HG03460 (cell line): ENCODE measurements at regions not wholly inside any gene's neighbourhood (a gene's known extent, or its start where the extent isn't known, plus 50 kb on each side); places are given as distances from the start of the nearest gene placed in this dataset.
"Not testable (repeated sequence)": the region's sequence is repeated elsewhere in the genome, so short reads cannot be mapped to it uniquely, and the experiment has no call there.

Source experiments
- ATAC-seq: cut with Tn5 transposase; IDR thresholded peaks from one replicate; pipeline ENCODE4 v1.9.1; 2021; ENCODE audit not compliant: unreplicated experiment

DNA sequence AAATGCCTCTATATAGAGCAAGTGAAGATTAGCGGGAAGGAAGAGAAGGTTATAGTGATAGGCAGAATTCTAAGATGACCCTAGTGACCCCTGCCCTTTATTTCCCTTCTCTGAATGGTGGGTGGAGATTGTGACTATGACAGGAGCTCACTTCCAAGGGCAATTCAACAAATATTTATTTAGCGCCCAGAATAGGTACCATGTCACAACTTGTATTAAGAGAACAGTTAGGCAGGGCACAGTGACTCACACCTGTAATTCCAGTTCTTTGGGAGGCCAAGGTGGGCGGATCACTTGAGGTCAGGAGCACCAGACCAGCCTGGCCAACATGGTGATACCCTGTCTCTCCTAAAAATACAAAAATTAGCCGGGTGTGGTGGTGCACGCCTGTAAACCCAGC, 236.0 kb upstream of the POGK start:
- no peak for ATAC-seq

DNA sequence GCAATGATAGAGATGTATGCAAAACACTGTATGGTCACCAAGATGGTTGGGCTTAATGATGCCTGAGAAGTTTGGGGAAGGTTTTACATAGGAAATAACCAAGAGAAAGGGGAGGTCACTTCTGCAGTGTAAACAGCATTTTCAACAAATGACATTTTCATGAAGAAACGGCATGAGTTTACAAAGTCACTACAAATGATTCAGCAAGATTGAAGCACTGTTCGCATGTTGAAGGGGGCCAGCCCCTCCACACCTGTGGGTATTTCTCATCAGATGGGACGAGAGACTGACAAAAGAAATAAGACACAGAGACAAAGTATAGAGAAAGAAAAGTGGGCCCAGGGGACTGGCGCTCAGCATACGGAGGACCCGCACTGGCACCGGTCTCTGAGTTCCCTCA, 234.1 kb upstream of the POGK start:
- ATAC-seq: no peak

DNA sequence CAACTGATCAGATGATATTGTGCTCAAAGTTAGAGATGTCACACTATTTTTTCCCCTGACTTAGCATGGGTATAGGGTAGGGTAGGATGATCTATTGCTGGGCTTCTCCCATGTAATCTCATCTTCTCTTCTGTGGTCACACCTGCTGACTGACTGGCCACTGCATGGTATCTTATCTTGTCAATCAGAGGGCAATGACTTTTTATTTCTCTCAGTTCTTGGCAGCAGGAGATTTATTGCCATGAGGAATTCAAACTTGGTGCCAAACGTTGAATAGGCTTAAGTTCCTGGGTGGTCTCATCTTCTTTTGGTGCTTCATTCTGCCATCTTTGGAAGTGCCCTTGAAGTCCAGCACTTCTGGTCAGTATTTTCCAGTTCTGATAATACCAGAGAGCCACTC, 226.4 kb upstream of the POGK start:
- no peak for ATAC-seq

DNA sequence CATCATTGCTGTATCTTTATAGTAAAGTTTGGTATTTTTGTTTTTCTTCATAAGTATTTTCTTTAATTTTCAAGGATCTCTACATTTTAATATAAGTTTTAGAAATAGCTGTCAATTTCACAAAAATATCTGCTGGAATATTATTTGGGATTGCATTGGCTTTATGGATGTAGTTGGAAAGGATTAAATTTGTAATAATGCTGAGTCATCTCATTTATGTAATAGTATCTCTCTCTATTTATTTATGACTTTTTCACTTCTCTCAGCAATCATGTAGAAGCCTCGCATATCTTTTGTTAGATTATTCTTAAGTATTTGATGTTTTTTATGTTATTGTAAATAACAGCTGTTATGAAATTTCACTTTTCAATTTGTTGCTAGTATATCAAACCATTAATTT, 223.1 kb upstream of the POGK start:
- no peak for ATAC-seq

DNA sequence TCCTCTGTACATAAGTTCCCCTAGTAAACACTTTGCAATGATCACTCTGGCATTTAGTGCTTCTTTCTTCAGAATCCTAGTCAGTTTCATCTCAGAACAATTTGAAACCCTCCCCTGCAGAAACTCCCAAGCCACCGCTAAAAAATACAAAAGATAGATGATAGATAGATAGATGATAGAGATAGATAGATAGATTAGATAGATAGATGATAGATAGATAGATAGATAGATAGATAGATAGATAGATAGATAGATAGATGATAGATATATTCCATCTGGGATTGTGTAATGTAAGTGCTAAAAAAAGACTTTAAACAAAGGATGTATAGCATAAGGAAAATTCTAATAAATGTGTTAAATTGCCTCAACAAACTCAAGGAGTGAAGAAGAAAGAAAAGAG, 212.6 kb upstream of the POGK start:
- no peak for ATAC-seq

- no peak for ATAC-seq
Measured at GRCh38 chr1:166627558-166627957, 211.7 kb upstream of the POGK start.

GRCh38 chr1:166628259-166628658, 211.0 kb upstream of the POGK start:
- ATAC-seq: no peak

DNA sequence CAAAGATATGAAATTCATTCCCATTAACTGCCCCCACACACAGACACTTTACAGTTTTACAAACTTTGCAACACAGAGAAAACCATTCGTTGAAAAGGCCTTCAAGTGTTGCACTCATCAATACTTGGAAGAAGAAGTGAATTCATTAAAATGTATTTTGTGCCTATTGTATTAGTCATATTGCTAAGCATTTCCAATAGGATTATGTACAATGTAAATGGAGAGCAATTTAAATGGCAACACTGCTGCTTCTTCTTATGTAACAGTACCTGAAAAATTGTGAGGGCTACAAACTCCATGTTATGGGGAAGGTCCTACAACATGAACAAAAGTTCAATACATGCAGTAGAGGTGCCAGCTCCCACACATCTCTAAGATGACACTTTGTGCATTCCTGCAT, 209.3 kb upstream of the POGK start:
- no peak for ATAC-seq

DNA sequence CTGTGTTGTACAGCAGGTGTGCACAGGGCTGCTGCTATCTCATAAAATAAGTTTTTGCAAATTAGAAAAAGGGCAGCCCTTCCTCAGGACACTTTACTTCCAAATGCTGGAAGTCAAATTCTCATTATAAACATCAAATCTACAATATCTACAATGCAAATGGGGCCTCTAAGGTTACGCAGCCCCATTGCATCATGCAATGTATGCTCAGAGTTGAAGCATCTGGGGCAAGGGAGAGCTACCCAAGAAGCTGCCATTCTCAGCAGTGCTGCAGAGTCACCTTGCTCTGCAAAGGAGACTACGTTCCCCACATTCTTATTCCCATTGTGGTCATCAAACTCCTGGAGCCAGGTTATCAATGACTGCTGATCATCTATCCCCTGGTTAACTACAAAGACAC, 208.9 kb upstream of the POGK start:
- ATAC-seq: no peak

DNA sequence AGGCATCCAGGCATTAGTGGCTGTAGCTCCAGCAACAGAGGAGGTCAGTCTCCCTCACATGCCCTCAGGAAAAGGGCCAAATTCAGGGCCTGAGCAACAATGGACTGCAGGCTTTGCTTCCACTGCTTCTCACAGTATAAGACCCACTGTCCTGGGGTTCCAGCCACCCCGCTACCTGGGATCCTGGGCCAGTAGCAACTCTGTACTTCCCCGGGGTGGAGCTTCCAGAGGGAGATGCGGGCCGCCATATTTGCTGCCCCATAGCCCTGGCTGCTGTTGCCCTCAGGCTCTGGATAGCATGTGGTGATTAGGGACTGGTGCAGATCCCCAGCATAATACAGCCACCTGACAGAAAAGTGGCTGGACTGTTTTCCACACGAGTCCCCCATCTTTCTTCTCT, 201.1 kb upstream of the POGK start:
- no peak for ATAC-seq

DNA sequence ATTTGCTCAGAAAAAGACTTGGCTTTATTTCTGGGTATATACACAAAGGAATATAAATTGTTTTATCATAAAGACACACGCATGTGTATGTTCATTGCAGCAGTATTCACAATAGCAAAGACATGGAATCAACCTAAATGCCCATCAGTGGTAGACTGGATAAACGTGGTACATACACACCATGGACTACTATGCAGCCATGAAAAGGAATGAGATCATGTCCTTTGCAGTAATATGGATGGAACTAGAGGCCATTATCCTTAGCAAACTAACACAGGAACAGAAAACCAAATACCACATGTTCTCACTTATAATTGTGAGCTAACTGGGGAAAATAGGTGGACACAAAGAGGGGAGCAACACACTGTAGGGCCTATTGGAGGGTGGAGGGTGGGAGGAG, 182.0 kb upstream of the POGK start:
- not testable (repeated sequence) for ATAC-seq

GRCh38 chr1:166666790-166667189, 172.5 kb upstream of the POGK start:
- not testable (repeated sequence) for ATAC-seq

- ATAC-seq: not testable (repeated sequence)
Measured at GRCh38 chr1:166667600-166667999, 171.7 kb upstream of the POGK start.

- no peak for ATAC-seq
Measured at GRCh38 chr1:166671627-166672026, 167.6 kb upstream of the POGK start.

- ATAC-seq: no peak
Measured at GRCh38 chr1:166673722-166674121, 165.6 kb upstream of the POGK start.

DNA sequence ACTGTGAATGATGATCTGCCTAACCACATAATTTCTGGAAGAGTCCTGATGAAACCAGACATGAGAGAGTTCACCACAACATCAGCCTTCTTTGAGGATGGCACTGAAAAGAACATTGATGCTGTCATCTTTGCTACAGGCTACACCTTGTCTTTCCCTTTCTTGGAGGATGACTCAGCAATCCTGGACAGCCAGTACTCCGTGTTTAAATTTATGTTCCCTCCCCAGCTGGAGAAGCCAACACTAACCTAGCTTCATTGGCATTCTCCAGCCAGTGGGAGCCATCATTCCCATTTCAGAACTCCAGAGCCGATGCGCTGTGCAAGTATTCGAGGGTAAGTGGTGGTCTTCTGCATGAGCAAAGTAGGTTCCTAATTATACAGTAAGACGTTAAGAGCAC, 164.1 kb upstream of the POGK start:
- ATAC-seq: no peak

DNA sequence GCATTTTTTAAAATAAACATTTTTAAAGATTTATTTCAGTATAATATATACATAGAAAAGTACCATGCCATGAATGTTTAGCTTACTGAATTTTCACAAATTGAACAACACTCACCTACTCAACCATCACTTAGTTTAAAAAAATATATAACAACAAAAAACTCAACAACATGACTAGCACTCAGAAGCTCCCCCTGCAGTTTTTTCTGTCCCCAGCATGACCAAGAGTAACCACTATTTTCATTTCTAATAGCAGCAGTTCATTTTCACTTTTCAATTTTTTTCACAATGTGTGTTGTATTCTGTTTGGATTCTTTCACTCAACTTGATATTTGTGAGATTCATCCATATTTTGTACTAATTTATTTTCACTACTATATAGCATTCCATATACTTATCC, 162.3 kb upstream of the POGK start:
- no peak for ATAC-seq

DNA sequence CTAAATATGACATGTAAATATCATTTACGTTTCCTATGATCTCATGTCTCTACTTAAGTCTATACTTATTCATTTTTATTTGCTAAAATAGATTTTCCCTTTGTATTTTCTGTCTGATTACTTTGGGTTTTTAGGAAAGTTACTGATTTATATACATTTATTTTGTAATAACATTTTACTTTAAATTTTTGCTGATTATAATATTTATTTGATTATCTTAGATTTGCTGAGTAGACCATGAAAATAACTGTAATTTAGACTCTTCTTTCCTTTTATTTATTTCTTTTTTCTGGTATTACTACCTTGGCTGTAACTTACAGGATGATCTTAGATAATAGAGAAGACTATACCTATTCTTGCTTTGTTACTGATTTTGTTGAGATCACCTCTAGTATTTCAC, 159.9 kb upstream of the POGK start:
- no peak for ATAC-seq

DNA sequence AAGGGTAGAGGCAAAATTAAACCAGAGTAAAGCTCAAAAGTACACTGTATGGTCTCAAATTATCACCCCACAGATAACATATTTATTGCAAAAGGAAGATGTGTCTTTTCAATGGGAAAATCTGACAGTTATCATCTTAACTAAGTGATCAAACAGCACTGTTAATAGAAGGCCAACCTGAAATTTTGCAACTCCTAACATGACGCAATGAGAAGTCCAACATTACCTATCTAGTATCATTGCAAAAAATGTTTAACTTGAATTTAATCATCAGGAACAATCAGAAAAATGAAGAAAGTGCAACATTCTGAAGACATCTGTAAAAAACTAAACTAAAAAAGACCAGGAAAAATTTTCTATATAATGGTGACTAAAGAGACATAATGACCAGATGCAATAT, 156.7 kb upstream of the POGK start:
- ATAC-seq: no peak

DNA sequence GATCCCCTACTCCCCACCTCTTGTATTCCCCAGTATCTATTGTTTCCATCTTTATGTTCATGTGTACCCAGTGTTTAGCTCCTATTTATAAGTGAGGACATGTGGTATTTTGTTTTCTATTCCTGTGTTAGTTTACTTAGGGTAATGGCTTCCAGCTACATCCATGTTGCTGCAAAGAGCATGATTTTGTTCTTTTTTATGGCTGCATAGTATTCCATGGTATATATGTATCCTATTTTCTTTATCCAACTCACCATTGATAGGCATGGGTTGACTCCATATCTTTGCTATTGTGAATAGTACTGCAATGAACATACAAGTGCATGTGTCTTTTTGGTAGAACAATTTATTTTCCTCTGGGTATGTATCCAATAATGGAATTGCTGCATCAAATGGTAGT, 154.6 kb upstream of the POGK start:
- not testable (repeated sequence) for ATAC-seq

GRCh38 chr1:166685200-166685599, 154.1 kb upstream of the POGK start:
- ATAC-seq: no peak

DNA sequence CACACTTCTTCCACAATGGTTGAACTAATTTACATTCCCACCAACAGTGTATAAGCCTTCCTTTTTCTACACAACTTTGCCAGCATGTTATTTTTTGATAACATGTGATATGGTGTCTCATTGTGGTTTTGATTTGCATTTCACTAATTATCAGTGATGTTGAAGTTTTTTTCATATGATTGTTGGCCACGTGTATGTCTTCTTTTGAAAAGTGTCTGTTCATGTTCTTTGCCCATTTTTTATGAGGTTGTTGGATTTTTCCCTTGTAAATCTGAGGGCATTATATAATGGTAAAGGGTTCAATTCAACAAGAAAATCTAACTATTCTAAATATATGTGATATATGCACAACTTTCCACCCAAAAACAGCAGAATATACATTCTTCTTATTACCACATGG, 153.4 kb upstream of the POGK start:
- ATAC-seq: not testable (repeated sequence)

GRCh38 chr1:166690596-166690995, 148.7 kb upstream of the POGK start:
- not testable (repeated sequence) for ATAC-seq

DNA sequence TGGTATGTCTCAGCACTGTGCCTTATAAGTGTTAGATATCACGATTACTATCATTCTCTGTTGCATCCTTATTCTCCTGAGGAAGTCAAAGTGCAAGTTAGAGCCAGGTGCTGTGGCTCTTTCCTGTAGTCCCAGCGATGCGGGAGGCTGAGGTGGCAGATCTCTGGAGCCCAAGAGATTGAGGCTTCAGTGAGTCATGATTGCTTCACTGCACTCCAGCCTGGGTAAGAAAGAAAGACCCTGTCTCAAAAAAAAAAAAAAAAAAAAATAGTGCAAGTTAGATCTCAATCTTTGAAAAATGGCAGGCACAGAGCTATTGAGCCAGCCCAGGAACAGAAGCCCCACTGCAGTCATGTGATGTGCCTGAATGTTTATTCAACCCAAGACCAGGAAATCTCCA, 147.8 kb upstream of the POGK start:
- no peak for ATAC-seq
